ENCODE measurements at regions not wholly inside any gene's neighbourhood (a gene's known extent, or its start where the extent isn't known, plus 50 kb on each side); places are given as distances from the start of the nearest gene placed in this dataset.

DNA sequence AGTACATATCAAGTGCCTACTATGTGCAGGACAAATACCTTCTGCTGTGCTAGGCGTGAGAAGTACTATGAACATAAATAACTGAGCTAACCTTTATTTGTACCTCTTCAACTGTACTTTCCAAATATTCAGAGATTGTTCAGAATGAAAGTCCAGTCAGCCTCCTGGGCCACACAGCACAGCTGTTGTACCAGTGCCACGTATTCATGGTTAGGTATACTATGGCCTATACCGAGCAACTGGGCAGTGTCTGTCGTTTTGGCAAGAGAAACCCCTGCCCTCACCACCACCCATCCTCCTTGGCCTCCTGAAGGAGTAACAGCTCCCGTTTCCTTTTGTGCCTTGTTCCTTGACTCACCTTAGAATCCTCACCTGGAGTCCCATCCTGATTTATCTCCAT is 53.0 kb downstream of the RASSF10 start:
- Histone ChIP-seq H3K9me3 (replicated peaks; ENCODE audit: control insufficient read depth, insufficient read depth, low read depth, low read length) (no peaks in the 10 kb centered on the region; the same call in 1 of the 2 replicates), H3K9me1 (ENCODE audit: control insufficient read depth, insufficient read depth, low read length) (no peaks in the 10 kb centered on the region), H3K4me3 (no peak overlapping the region), H3K27ac (ENCODE audit: extremely low read depth, low read depth, low read length) (no peak overlapping the region), H3K36me3 (ENCODE audit: control insufficient read depth, insufficient read depth, low read length) (no peaks in the 10 kb centered on the region), H3K79me2 (ENCODE audit: control insufficient read depth, insufficient read depth, low read length) (no peaks in the 10 kb centered on the region), H3K4me2 (ENCODE audit: insufficient read depth, low read length) (no peak overlapping the region), H3K4me1 (replicated peaks in 1 of 2; ENCODE audit: control insufficient read depth in 2 of 2, insufficient read depth in 2 of 2, low read length in 2 of 2) (no peaks in the 10 kb centered on the region; a peak in 2 of 5 replicates), H3K9ac (ENCODE audit: insufficient read depth in 1 of 2, low read depth in 2 of 2, low read length in 2 of 2) (no peak overlapping the region), H4K20me1 (replicated peaks; ENCODE audit: control insufficient read depth, insufficient read depth, low read length) (no peaks in the 10 kb centered on the region), H3K27me3 (ENCODE audit: control insufficient read depth in 2 of 2, insufficient read depth in 2 of 2, low read length in 2 of 2) (peaks cover 0 to 8% of the 10 kb centered on the region in 2 experiments; a peak in 2 of 5 replicates), H2AFZ (ENCODE audit: low read depth, low read length) (no peak overlapping the region)
- in situ Hi-C loops (cut with MboI) = no loop called here
- no peak for ATAC-seq
- POLR2A ChIA-PET = interaction anchor here (0.6 kb wide), 1 partner anchor 236 kb away, joined by 3 read pairs; no protein-coding TSS in a partner anchor
- CTCF ChIA-PET (ENCODE audit: low intra/inter-chr PET ratio) = no interaction called here
- no TSS peak for BruUV-seq (replicated peaks)
- WGBS (ENCODE audit: insufficient coverage, low coverage, missing lambda C conversion rate) = 31% methylated on average over 5 of the region's 5 CpGs
- FAIRE-seq = no peak
- no peak for DNase-seq (ENCODE audit: extremely low read depth in 1 of 4, low spot score in 3 of 4)
- intact Hi-C loops (cut with micrococcal nuclease) = no loop called here
- TF ChIP-seq NFYB (IDR thresholded peaks at IDR 0.05; ENCODE audit: extremely low read depth, insufficient read length) = no peak
- no peak for TF ChIP-seq KDM4B (IDR thresholded peaks at IDR 0.05; ENCODE audit: borderline replicate concordance in 2 of 2, low read depth in 1 of 2)
- TF ChIP-seq KDM5B (IDR thresholded peaks at IDR 0.05; ENCODE audit: insufficient replicate concordance, low read depth, low read length) = no peak
- no peak for TF ChIP-seq BRD4 (IDR thresholded peaks at IDR 0.05)
- TF ChIP-seq, protein P1, sequence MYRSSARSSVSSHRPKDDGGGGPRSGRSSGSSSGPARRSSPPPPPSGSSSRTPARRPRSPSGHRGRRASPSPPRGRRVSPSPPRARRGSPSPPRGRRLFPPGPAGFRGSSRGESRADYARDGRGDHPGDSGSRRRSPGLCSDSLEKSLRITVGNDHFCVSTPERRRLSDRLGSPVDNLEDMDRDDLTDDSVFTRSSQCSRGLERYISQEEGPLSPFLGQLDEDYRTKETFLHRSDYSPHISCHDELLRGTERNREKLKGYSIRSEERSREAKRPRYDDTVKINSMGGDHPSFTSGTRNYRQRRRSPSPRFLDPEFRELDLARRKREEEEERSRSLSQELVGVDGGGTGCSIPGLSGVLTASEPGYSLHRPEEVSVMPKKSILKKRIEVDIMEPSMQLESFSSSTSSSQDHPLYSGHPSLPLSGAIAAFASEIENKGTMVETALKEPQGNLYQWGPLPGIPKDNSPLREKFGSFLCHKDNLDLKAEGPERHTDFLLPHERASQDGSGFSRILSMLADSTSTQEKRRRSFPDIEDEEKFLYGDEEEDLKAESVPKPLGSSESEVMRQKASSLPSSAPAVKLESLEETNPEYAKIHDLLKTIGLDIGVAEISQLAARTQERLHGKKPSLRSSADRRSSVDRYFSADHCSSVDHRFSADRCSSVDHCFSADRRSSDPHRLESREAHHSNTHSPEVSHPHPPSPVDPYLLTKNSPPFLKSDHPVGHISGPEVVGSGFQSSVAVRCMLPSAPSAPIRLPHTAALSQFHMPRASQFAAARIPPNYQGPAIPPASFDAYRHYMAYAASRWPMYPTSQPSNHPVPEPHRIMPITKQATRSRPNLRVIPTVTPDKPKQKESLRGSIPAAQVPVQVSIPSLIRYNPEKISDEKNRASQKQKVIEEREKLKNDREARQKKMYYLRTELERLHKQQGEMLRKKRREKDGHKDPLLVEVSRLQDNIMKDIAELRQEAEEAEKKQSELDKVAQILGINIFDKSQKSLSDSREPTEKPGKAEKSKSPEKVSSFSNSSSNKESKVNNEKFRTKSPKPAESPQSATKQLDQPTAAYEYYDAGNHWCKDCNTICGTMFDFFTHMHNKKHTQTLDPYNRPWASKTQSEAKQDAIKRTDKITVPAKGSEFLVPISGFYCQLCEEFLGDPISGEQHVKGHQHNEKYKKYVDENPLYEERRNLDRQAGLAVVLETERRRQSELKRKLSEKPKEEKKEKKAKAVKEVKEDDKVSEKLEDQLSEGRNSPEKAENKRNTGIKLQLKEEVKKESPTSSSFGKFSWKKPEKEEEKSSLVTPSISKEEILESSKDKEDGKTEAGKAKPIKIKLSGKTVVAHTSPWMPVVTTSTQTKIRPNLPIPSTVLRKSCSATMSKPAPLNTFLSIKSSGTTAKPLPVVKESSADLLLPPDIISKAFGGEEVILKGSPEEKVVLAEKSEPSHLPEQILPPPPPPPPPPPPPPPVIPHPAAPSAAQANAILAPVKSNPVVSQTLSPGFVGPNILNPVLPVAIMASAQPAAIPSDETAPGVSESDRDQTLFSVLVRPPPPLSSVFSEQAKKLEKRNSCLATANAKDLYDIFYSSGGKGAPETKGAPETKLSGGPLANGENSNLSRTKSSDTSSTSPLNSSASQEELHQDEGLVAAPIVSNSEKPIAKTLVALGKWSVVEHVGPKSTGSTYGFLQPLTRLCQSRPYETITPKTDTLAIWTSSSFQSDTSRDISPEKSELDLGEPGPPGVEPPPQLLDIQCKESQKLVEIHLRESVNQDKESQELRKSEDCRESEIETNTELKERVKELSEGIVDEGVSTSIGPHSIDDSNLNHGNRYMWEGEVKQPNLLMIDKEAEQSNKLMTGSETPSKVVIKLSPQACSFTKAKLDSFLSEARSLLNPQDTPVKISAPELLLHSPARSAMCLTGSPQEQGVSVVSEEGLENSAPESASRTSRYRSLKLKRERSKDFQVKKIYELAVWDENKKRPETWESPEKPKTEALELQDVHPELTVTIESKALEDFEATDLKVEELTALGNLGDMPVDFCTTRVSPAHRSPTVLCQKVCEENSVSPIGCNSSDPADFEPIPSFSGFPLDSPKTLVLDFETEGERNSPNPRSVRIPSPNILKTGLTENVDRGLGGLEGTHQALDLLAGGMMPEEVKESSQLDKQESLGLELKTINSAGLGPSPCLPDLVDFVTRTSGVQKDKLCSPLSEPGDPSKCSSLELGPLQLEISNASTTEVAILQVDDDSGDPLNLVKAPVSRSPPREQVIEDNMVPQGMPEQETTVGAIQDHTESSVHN (IDR thresholded peaks at IDR 0.05; ENCODE audit: borderline replicate concordance in 1 of 2, low read depth in 1 of 2) = no peak
- no peak for TF ChIP-seq NEUROD1 (IDR thresholded peaks at IDR 0.05; ENCODE audit: borderline replicate concordance, low read depth, low read length, partially characterized antibody)
- TF ChIP-seq EGR1 (conservative IDR thresholded peaks at IDR 0.05) = no peak
- TF ChIP-seq, protein P2, sequence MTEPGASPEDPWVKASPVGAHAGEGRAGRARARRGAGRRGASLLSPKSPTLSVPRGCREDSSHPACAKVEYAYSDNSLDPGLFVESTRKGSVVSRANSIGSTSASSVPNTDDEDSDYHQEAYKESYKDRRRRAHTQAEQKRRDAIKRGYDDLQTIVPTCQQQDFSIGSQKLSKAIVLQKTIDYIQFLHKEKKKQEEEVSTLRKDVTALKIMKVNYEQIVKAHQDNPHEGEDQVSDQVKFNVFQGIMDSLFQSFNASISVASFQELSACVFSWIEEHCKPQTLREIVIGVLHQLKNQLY (CRISPR knock-in tag; conservative IDR thresholded peaks at IDR 0.05) = no peak
- TF ChIP-seq ZC3H8 (IDR thresholded peaks at IDR 0.05) = no peak
- TF ChIP-seq HDAC6 (IDR thresholded peaks at IDR 0.05; ENCODE audit: low read depth, low read length) = no peak
- no peak for TF ChIP-seq CHD2 (IDR thresholded peaks at IDR 0.05; ENCODE audit: low read depth, low read length)
- TF ChIP-seq RB1 (IDR thresholded peaks at IDR 0.05; ENCODE audit: low read depth) = no peak
- no peak for TF ChIP-seq ZNF282 (CRISPR knock-in tag; IDR thresholded peaks at IDR 0.05)
- no peak for TF ChIP-seq FOS (IDR thresholded peaks at IDR 0.05; ENCODE audit: extremely low read depth, insufficient read length)
